ENCODE measurements at regions not wholly inside any gene's neighbourhood (a gene's known extent, or its start where the extent isn't known, plus 50 kb on each side); places are given as distances from the start of the nearest gene placed in this dataset.

- Histone ChIP-seq H3K23ac (ENCODE audit: low read length) (no peak overlapping the region), H2BK5ac (ENCODE audit: low read depth, low read length, poor library complexity) (no peak overlapping the region), H3K27ac (ENCODE audit: low read depth, low read length) (no peak overlapping the region), H2AFZ (ENCODE audit: insufficient read depth, low read length, poor library complexity) (no peak overlapping the region), H3K4me3 (ENCODE audit: low read depth, low read length) (no peak overlapping the region), H3K79me2 (ENCODE audit: control insufficient read depth, insufficient read depth, low read length, poor library complexity) (no peaks in the 10 kb centered on the region), H3K9me3 (ENCODE audit: insufficient read depth, low read depth, low read length) (no peaks in the 10 kb centered on the region), H3K4me2 (ENCODE audit: low read length) (no peak overlapping the region), H3K4me1 (ENCODE audit: control insufficient read depth in 1 of 2, insufficient read depth in 2 of 2, low read length in 2 of 2) (no peaks in the 10 kb centered on the region), H3K9ac (ENCODE audit: low read length) (no peak overlapping the region), H2BK12ac (ENCODE audit: low read length) (no peak overlapping the region), H3K36me3 (ENCODE audit: control insufficient read depth in 1 of 2, insufficient read depth in 2 of 2, low read length in 2 of 2) (no peaks in the 10 kb centered on the region), H3K4ac (ENCODE audit: low read depth, low read length) (no peak overlapping the region), H3K18ac (ENCODE audit: low read length) (no peak overlapping the region), H3K27me3 (ENCODE audit: insufficient read depth, low read length) (no peaks in the 10 kb centered on the region), H3K14ac (ENCODE audit: low read length) (no peak overlapping the region), H2AK5ac (ENCODE audit: low read length) (no peak overlapping the region), H2BK120ac (ENCODE audit: insufficient read depth, low read length, poor library complexity) (no peak overlapping the region), H4K12ac (ENCODE audit: low read depth, low read length) (no peak overlapping the region), H3K79me1 (ENCODE audit: low read length) (no peaks in the 10 kb centered on the region), H4K91ac (ENCODE audit: low read depth, low read length) (no peak overlapping the region), H4K8ac (ENCODE audit: low read depth, low read length) (no peak overlapping the region)
- DNase-seq, result no peak
- WGBS (ENCODE audit: extremely low coverage, insufficient coverage, insufficient read length), result no CpG with 5 or more reads among the region's 1 CpG
Observed at GRCh38 chr3:144466114-144466513, 494.5 kb downstream of the DIPK2A start.

GRCh38 chr3:144466540-144466939 lies 494.9 kb downstream of the DIPK2A start:
- Histone ChIP-seq H2BK5ac (ENCODE audit: low read depth, low read length, poor library complexity) (no peak overlapping the region), H3K18ac (ENCODE audit: low read length) (no peak overlapping the region), H2AFZ (ENCODE audit: insufficient read depth, low read length, poor library complexity) (no peak overlapping the region), H3K79me2 (ENCODE audit: control insufficient read depth, insufficient read depth, low read length, poor library complexity) (no peaks in the 10 kb centered on the region), H3K27ac (ENCODE audit: low read depth, low read length) (no peak overlapping the region), H3K4me2 (ENCODE audit: low read length) (no peak overlapping the region), H3K9ac (ENCODE audit: low read length) (no peak overlapping the region), H3K4me1 (ENCODE audit: control insufficient read depth in 1 of 2, insufficient read depth in 2 of 2, low read length in 2 of 2) (no peaks in the 10 kb centered on the region), H3K9me3 (ENCODE audit: insufficient read depth, low read depth, low read length) (no peaks in the 10 kb centered on the region), H3K14ac (ENCODE audit: low read length) (no peak overlapping the region), H3K36me3 (ENCODE audit: control insufficient read depth in 1 of 2, insufficient read depth in 2 of 2, low read length in 2 of 2) (no peaks in the 10 kb centered on the region), H2BK12ac (ENCODE audit: low read length) (no peak overlapping the region), H2AK5ac (ENCODE audit: low read length) (no peak overlapping the region), H3K4ac (ENCODE audit: low read depth, low read length) (no peak overlapping the region), H3K79me1 (ENCODE audit: low read length) (no peaks in the 10 kb centered on the region), H2BK120ac (ENCODE audit: insufficient read depth, low read length, poor library complexity) (no peak overlapping the region), H4K12ac (ENCODE audit: low read depth, low read length) (no peak overlapping the region), H3K27me3 (ENCODE audit: insufficient read depth, low read length) (no peaks in the 10 kb centered on the region), H3K4me3 (ENCODE audit: low read depth, low read length) (no peak overlapping the region), H4K91ac (ENCODE audit: low read depth, low read length) (no peak overlapping the region), H4K8ac (ENCODE audit: low read depth, low read length) (no peak overlapping the region), H3K23ac (ENCODE audit: low read length) (no peak overlapping the region)
- DNase-seq, result no peak
- no CpG with 5 or more reads among the region's 2 CpGs for WGBS (ENCODE audit: extremely low coverage, insufficient coverage, insufficient read length)

DNA sequence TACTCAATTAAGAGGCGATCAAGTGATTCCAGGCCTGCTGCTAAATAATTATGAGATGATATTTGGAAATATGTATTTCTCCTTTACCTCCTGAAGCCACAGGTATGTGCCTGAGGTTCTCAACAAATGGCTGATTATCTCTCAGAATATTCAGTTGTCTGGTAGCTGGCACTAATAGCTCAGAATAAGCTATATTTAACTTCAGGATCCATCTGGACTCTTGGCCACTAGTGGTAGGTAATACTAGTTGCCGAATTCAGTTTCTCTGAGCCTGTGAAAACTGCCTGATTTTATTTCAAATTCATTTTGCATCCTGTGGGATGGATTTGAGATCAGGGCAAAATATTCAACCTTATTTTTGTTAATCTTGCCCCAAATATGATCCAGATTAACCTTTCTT lies 499.0 kb downstream of the DIPK2A start:
- Histone ChIP-seq H2AFZ (ENCODE audit: insufficient read depth, low read length, poor library complexity) (no peak overlapping the region), H3K4me1 (ENCODE audit: control insufficient read depth in 1 of 2, insufficient read depth in 2 of 2, low read length in 2 of 2) (no peaks in the 10 kb centered on the region), H3K9ac (ENCODE audit: low read length) (no peak overlapping the region), H3K27ac (ENCODE audit: low read depth, low read length) (no peak overlapping the region), H2BK12ac (ENCODE audit: low read length) (no peak overlapping the region), H3K36me3 (ENCODE audit: control insufficient read depth in 1 of 2, insufficient read depth in 2 of 2, low read length in 2 of 2) (no peaks in the 10 kb centered on the region), H3K4me2 (ENCODE audit: low read length) (no peak overlapping the region), H2BK5ac (ENCODE audit: low read depth, low read length, poor library complexity) (no peak overlapping the region), H3K79me2 (ENCODE audit: control insufficient read depth, insufficient read depth, low read length, poor library complexity) (no peaks in the 10 kb centered on the region), H4K12ac (ENCODE audit: low read depth, low read length) (no peak overlapping the region), H4K91ac (ENCODE audit: low read depth, low read length) (no peak overlapping the region), H2AK5ac (ENCODE audit: low read length) (no peak overlapping the region), H3K4me3 (ENCODE audit: low read depth, low read length) (no peak overlapping the region), H3K27me3 (ENCODE audit: insufficient read depth, low read length) (no peaks in the 10 kb centered on the region), H3K23ac (ENCODE audit: low read length) (no peak overlapping the region), H3K4ac (ENCODE audit: low read depth, low read length) (no peak overlapping the region), H3K14ac (ENCODE audit: low read length) (no peak overlapping the region), H4K8ac (ENCODE audit: low read depth, low read length) (no peak overlapping the region), H3K79me1 (ENCODE audit: low read length) (no peaks in the 10 kb centered on the region), H2BK120ac (ENCODE audit: insufficient read depth, low read length, poor library complexity) (no peak overlapping the region), H3K18ac (ENCODE audit: low read length) (no peak overlapping the region), H3K9me3 (ENCODE audit: insufficient read depth, low read depth, low read length) (no peaks in the 10 kb centered on the region)
- DNase-seq, result no peak
- WGBS (ENCODE audit: extremely low coverage, insufficient coverage, insufficient read length), result no CpG with 5 or more reads among the region's 2 CpGs

- Histone ChIP-seq H3K18ac (ENCODE audit: low read length) (no peak overlapping the region), H3K79me1 (ENCODE audit: low read length) (no peaks in the 10 kb centered on the region), H4K12ac (ENCODE audit: low read depth, low read length) (no peak overlapping the region), H3K79me2 (ENCODE audit: control insufficient read depth, insufficient read depth, low read length, poor library complexity) (no peaks in the 10 kb centered on the region), H3K4me2 (ENCODE audit: low read length) (no peak overlapping the region), H2AK5ac (ENCODE audit: low read length) (no peak overlapping the region), H2BK12ac (ENCODE audit: low read length) (no peak overlapping the region), H3K4me1 (ENCODE audit: control insufficient read depth in 1 of 2, insufficient read depth in 2 of 2, low read length in 2 of 2) (no peaks in the 10 kb centered on the region), H3K27ac (ENCODE audit: low read depth, low read length) (no peak overlapping the region), H3K27me3 (ENCODE audit: insufficient read depth, low read length) (no peaks in the 10 kb centered on the region), H3K9me3 (ENCODE audit: insufficient read depth, low read depth, low read length) (no peaks in the 10 kb centered on the region), H2AFZ (ENCODE audit: insufficient read depth, low read length, poor library complexity) (no peak overlapping the region), H4K91ac (ENCODE audit: low read depth, low read length) (no peak overlapping the region), H3K4ac (ENCODE audit: low read depth, low read length) (no peak overlapping the region), H3K14ac (ENCODE audit: low read length) (no peak overlapping the region), H3K23ac (ENCODE audit: low read length) (no peak overlapping the region), H2BK120ac (ENCODE audit: insufficient read depth, low read length, poor library complexity) (no peak overlapping the region), H4K8ac (ENCODE audit: low read depth, low read length) (no peak overlapping the region), H3K4me3 (ENCODE audit: low read depth, low read length) (no peak overlapping the region), H2BK5ac (ENCODE audit: low read depth, low read length, poor library complexity) (no peak overlapping the region), H3K9ac (ENCODE audit: low read length) (no peak overlapping the region), H3K36me3 (ENCODE audit: control insufficient read depth in 1 of 2, insufficient read depth in 2 of 2, low read length in 2 of 2) (no peaks in the 10 kb centered on the region)
- WGBS (ENCODE audit: extremely low coverage, insufficient coverage, insufficient read length), result no CpG with 5 or more reads among the region's 1 CpG
- DNase-seq, result no peak
Observed at GRCh38 chr3:144477593-144477992, 506.0 kb downstream of the DIPK2A start.
